ENCODE measurements at regions not wholly inside any gene's neighbourhood (a gene's known extent, or its start where the extent isn't known, plus 50 kb on each side); places are given as distances from the start of the nearest gene placed in this dataset.
A peak's percentile ranks its signal among the peaks of the same experiment; 100 is the strongest.

DNA sequence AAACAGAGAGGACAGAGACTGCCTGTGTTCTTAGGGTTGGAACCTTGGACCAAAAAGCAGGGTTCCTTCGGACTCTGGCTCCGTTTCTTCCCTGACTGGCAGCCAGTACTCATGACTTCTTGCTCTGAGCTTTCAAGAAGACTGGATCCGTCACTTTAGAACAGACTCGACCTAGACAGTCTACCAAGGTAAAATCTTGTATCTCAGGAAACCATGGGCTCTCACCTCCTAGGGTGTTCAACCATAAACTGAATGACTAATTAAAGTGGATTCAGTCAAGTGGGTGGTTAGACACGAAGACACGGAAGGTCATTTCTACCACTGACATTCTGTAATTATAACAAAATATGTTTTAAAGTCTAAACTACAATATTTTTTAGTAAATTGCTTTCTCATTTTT lies 153.8 kb upstream of the SLC39A10 start:
- Histone ChIP-seq H3K4me3 (no peak overlapping the region), H3K27me3 (no peaks in the 10 kb centered on the region), H3K36me3 (no peaks in the 10 kb centered on the region), H3K9me3 (peaks cover 6 to 9% of the 10 kb centered on the region in 2 donors), H3K4me1 (no peaks in the 10 kb centered on the region), H3K27ac (no peak overlapping the region)
- TF ChIP-seq POLR2A (IDR thresholded peaks at IDR 0.05) (no peak), POLR2AphosphoS5 (IDR thresholded peaks at IDR 0.05) (no peak)
- TF ChIP-seq, protein P1, sequence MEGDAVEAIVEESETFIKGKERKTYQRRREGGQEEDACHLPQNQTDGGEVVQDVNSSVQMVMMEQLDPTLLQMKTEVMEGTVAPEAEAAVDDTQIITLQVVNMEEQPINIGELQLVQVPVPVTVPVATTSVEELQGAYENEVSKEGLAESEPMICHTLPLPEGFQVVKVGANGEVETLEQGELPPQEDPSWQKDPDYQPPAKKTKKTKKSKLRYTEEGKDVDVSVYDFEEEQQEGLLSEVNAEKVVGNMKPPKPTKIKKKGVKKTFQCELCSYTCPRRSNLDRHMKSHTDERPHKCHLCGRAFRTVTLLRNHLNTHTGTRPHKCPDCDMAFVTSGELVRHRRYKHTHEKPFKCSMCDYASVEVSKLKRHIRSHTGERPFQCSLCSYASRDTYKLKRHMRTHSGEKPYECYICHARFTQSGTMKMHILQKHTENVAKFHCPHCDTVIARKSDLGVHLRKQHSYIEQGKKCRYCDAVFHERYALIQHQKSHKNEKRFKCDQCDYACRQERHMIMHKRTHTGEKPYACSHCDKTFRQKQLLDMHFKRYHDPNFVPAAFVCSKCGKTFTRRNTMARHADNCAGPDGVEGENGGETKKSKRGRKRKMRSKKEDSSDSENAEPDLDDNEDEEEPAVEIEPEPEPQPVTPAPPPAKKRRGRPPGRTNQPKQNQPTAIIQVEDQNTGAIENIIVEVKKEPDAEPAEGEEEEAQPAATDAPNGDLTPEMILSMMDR (IDR thresholded peaks at IDR 0.05) = no peak
- DNase-seq (ENCODE audit: low spot score in 2 of 2) = no peak
- intact Hi-C loops (cut with DNase I; ENCODE audit: low total_unique reads) = no loop called here

DNA sequence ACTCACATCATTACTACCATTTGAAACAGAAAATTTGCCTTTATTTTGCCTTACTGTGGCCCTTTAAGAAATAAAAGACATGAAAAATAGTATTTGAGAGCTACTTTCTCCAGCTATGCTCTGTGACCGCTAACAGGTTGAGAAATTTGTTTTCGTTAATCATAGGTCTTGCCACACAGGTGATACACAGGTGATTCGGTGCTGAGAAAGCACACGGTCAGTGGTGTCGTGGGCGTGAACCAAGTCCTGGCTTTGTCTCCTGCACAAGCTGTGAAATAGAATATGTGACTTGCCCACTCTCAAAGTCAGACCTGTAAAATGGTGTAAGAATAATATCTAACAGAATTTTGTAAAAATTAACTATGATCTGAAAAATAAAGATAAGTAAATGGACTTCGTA lies 155.3 kb upstream of the SLC39A10 start:
- Histone ChIP-seq H3K4me3 (no peak overlapping the region), H3K27me3 (no peaks in the 10 kb centered on the region), H3K4me1 (no peaks in the 10 kb centered on the region), H3K27ac (no peak overlapping the region), H3K9me3 (no peaks in the 10 kb centered on the region), H3K36me3 (no peaks in the 10 kb centered on the region)
- TF ChIP-seq POLR2AphosphoS5 (IDR thresholded peaks at IDR 0.05) (no peak), POLR2A (IDR thresholded peaks at IDR 0.05) (no peak)
- TF ChIP-seq, protein P1 (IDR thresholded peaks at IDR 0.05) = no peak
- DNase-seq (ENCODE audit: low spot score in 2 of 2) = no peak
- intact Hi-C loops (cut with DNase I; ENCODE audit: low total_unique reads) = no loop called here

DNA sequence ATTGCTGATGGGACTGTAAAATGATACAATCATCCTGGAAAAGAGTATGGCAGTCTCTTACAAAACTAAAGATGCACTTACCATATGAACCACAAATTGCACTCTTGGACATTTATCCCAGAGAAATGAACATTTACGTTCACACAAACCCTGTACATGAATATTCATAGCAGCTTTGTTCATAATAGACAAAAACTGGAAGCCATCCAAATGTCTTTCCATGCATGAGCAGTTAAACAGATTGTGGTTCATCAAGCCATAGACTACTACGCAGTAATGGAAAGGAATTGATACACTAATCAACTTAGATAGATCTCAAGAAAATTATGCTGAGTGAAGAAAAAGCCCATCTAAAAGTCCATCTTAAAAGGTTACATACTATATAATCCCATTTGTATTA lies 156.1 kb upstream of the SLC39A10 start:
- TF ChIP-seq POLR2AphosphoS5 (IDR thresholded peaks at IDR 0.05) = no peak
- TF ChIP-seq, protein P1 (IDR thresholded peaks at IDR 0.05) = no peak
- no peak for TF ChIP-seq POLR2A (IDR thresholded peaks at IDR 0.05)
- H3K4me1 ChIP-seq = no peaks in the 10 kb centered on the region
- intact Hi-C loops (cut with DNase I; ENCODE audit: low total_unique reads) = no loop called here
- no peaks in the 10 kb centered on the region for H3K36me3 ChIP-seq
- H3K27ac ChIP-seq = no peak overlapping the region
- H3K27me3 ChIP-seq = no peaks in the 10 kb centered on the region
- H3K9me3 ChIP-seq = no peaks in the 10 kb centered on the region
- DNase-seq (ENCODE audit: low spot score in 2 of 2) = no peak
- no peak overlapping the region for H3K4me3 ChIP-seq

DNA sequence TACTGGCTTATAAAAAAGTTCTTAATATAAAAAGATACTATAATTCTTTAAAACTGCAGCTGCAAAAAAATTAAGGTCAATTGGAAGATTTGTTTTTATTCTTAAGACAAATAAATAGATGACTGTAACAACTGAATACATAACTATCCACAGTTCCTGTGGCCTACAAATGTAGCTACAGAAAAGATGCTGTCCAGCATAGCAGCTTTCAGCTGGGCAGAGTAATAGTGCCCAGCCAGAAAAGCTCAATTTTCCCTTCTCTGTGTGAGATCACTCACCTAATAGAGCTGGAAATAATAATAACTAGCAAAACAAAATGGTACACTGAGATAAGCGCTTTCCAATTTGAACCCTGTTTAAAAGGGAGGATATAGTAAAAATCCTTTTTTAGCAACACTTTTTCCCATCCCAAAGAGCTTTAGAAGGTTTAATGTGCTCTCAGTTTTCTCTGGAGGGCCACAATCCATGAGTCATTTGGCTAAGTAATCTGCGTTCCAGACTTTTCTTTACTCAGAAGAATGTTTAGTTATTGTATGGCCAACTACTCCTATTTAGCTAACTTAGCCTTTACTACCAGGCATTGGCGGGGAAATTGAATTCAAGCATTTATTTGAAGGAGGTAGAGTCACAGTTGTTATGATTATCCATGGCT lies 158.1 kb upstream of the SLC39A10 start:
- no peaks in the 10 kb centered on the region for H3K4me1 ChIP-seq
- H3K36me3 ChIP-seq = no peaks in the 10 kb centered on the region
- intact Hi-C loops (cut with DNase I; ENCODE audit: low total_unique reads) = no loop called here
- TF ChIP-seq, protein P1 (IDR thresholded peaks at IDR 0.05) = no peak
- TF ChIP-seq POLR2A (IDR thresholded peaks at IDR 0.05) (no peak), POLR2AphosphoS5 (IDR thresholded peaks at IDR 0.05) (no peak)
- DNase-seq (ENCODE audit: low spot score in 2 of 2) = no peak
- H3K27ac ChIP-seq = no peak overlapping the region
- H3K9me3 ChIP-seq = no peaks in the 10 kb centered on the region
- no peaks in the 10 kb centered on the region for H3K27me3 ChIP-seq
- H3K4me3 ChIP-seq = no peak overlapping the region

DNA sequence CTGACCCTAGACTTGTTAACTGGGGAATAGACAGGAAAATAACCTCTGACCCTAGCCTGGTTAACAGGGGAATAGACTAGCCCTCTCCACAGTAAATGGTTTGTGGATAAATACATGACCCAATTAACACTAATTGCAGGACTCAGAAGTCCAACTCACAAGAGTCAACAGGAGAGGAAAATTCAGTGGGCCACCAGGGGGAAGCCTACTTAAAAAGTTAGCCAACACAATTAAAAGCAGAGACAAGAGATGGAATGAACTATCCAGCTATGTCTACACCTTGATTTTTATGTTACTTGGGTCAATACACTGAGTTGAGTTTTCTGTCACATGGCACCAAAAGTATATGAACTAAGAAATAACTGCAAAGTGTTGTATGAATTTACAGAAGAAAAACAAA lies 158.8 kb upstream of the SLC39A10 start:
- TF ChIP-seq, protein P1 (IDR thresholded peaks at IDR 0.05) = peak in 2 of 3 donors; percentile 31 to 32
- TF ChIP-seq POLR2AphosphoS5 (IDR thresholded peaks at IDR 0.05) (no peak), POLR2A (IDR thresholded peaks at IDR 0.05) (no peak)
- no peak overlapping the region for H3K27ac ChIP-seq
- H3K4me1 ChIP-seq = no peaks in the 10 kb centered on the region
- no peaks in the 10 kb centered on the region for H3K27me3 ChIP-seq
- DNase-seq (ENCODE audit: low spot score in 2 of 2) = peak in 1 of 2 donors; percentile 31
- H3K36me3 ChIP-seq = no peaks in the 10 kb centered on the region
- H3K9me3 ChIP-seq = no peaks in the 10 kb centered on the region
- intact Hi-C loops (cut with DNase I; ENCODE audit: low total_unique reads) = no loop called here
- no peak overlapping the region for H3K4me3 ChIP-seq

Measured in breast epithelium (tissue), 4 donors.